GM18511 (cell line): ENCODE measurements at regions not wholly inside any gene's neighbourhood (a gene's known extent, or its start where the extent isn't known, plus 50 kb on each side); places are given as distances from the start of the nearest gene placed in this dataset.

Experiments used
- ATAC-seq: cut with Tn5 transposase; IDR thresholded peaks from one replicate; pipeline ENCODE4 v1.9.1; 2021; ENCODE audit warnings: mild to moderate bottlenecking, moderate library complexity; ENCODE audit not compliant: unreplicated experiment

DNA sequence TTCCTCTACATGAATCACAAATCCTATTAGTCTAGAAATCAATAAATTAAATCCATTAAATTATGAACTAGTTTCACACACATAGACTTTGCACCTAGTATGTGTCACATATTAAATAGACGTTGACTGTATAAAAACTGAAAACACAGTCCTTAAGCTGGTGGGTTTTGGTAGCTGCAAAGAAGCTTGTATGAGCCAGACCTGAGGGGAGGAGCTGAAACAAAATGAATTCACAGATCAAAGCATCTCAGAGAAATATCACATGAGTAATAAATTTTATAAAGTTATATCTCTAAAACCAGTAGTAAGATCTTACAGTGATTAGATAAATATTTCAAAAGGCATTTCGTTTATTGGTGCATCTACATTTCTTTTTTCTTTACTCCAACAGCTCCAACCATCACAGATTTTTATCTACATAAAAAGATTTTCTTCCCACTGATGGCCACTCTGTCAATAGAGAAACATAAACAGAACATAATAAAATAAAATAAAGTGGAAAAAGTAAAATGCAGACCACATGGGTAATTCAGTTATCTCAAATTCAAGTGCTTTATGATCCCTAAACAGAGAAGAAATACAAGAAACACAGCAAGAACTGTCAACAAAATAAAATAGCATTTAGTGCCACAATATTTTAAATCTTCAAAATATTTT, 420.0 kb upstream of the CYRIA start:
- no peak for ATAC-seq

DNA sequence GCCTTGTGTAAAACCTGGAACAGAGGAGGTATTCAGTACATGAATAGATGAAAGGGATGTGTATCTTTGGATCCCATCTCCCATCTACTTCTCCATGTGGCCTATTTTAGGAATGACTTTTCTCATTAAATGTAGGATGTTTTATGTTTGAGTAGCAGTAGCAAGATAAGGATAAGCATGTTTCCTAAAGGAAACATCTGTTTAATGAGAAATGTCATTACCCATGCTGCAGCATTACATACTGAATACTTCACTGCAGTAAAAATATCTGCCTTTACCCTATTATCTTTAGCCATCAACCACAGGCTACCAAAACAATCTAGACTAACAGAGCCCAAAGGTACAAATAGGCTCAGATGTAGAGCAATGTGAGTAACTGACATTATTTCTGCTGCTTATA, 419.2 kb upstream of the CYRIA start:
- no peak for ATAC-seq

GRCh38 chr2:17083902-17084301, 418.3 kb upstream of the CYRIA start:
- ATAC-seq: no peak

DNA sequence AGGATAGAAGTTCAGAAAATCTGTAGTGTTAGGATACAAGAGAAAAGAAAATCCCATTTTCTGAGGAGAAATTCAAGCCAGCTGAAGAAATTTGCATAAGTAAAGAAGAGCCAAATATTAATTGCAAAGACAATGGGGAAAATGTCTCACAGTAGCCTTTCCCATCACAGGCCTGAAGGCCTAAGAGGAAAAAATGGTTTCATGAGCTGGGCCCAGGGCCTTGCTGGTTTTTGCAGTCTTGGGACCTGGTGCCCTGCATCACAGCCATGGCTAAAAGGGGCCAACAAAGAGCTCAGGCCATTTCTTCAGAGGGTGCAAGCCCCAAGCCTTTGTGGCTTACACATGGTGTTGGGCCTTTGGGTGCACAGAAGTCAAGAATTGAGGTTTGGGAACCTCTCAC, 413.6 kb upstream of the CYRIA start:
- no peak for ATAC-seq

GRCh38 chr2:17076533-17076932, 410.9 kb upstream of the CYRIA start:
- ATAC-seq: no peak

DNA sequence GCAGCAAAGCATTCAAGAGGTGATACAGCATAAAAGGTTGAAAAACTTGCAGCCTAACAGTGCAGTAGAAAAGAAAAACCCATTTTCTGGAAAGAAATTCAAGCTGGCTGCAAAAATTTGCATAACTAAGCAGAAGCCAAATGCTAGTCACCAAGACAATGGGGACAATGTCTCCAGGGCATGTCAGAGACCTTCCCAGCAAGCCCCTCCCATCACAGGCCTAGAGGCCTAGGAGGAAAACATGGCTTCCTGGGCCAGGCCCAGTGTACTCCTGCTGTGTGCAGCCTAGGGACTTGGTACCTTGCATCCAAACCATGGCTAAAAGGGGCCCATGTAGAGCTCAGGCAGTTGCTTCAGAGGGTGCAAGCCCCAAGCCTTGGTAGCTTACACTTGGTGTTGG, 405.1 kb upstream of the CYRIA start:
- no peak for ATAC-seq

DNA sequence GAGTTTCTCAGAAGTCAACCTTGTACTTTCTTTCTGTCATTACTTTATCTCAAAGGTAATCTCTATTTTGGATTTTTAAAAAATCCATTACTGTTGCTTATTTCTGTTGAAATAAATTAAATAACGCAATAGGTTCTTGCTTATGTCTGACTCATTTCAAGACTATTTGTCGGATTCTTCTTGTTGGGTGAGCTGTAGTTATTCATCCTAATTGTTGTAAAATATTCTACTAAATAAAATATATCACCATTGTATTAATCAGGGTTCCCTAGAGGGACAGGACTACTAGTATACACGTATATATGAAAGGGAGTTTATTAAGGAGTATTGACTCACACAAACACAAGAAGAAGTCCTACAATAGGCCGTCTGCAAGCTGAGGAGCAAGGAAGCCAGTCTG, 403.9 kb upstream of the CYRIA start:
- ATAC-seq: no peak

- no peak for ATAC-seq
Measured at GRCh38 chr2:17068021-17068420, 402.4 kb upstream of the CYRIA start.

DNA sequence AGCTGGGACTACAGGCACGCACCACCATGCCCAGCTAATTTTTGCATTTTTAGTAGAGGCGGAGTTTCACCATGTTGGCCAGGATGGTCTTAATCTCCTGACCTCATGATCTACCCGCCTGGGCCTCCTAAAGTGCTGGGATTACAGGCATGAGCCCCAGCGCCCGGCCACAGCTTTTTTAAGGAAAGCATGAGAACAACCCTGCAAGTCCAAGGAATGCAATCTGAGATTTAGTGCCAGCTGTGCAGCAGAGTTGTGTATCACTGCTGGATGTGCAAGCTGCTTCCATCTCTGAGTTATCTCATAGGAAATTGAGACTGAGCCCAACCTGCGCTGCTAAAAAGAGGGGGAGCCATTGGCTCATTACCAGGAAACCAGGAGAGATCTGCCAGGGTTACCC, 399.9 kb upstream of the CYRIA start:
- ATAC-seq: no peak

DNA sequence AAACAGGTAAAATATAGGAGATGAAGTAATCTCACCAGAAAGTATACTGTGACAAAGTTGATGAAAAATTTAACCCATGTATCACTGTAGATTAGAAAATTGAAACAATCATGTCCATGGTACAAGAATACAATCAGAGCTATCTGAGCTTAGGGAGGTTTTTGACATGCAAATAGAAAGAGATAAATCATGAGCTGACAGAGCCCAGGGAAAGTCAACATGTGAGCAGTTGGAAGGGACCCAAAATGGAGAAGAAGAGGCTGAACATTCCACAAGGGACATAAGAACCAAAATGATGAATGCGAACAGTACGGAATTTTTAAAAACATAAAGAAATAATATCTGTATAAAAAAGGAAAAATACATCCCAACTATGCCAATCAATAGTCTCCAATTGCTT, 395.4 kb upstream of the CYRIA start:
- ATAC-seq: no peak

- ATAC-seq: no peak
Measured at GRCh38 chr2:17059458-17059857, 393.8 kb upstream of the CYRIA start.

- ATAC-seq: no peak
Measured at GRCh38 chr2:17058772-17059402, 393.3 kb upstream of the CYRIA start.

- peak; percentile 65 for ATAC-seq
Measured at GRCh38 chr2:17057109-17058017, 391.7 kb upstream of the CYRIA start.

DNA sequence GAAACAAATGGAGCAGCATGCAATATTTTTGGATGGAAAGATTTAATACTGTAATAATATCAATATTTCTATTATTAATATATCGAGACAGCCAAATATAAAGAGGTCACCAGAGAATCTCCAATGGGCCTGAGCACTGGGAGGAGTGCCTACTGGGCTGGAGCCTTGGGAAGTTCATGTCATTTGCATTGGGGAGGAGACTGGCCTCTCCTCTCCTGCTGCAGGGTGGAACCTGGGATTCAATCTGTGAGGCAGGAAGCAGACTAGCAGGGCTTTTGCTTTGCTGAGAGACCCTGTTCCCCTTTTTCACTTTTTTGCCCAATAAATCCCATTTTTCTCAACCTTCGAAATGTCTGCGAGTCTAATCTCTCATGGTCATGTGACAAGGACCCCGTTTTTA, 390.6 kb upstream of the CYRIA start:
- no peak for ATAC-seq

DNA sequence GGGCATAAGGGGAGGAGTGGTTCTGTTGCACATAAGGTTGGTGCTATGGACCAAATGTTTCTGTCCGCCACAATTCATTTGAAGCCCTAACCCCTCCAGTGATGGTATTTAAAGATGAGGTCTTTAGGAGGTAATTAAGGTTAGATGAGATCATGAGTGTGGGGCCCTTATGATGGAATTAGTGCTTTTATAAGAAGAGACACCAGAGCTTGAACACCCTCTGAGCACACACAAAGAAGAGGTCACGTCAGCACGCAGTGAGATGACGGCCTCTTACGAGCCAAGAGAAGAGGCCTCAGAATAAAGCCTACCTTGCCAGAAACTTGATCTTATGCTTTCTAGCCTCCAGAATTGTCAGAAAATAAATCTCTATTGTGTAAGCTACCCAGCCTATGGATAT, 386.4 kb upstream of the CYRIA start:
- no peak for ATAC-seq

GRCh38 chr2:17051538-17051937, 385.9 kb upstream of the CYRIA start:
- no peak for ATAC-seq

DNA sequence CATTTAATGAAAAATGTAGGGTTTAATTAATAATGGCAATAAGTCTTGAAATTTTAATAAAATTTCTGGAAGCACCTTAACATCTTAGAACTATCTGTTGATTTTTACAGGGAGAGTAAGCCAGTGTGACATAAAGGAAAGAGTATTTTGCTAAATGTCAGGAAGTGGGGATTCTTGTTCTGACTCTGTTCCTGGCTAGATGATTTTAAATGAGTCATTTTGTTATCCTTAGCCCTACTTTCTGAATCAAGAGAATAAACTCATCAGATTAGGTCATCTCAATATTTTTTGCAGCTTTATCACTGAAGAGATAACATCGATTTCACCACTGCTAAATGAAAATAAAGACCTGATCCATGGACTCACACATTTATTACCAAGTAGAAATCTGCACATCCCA, 377.5 kb upstream of the CYRIA start:
- no peak for ATAC-seq

DNA sequence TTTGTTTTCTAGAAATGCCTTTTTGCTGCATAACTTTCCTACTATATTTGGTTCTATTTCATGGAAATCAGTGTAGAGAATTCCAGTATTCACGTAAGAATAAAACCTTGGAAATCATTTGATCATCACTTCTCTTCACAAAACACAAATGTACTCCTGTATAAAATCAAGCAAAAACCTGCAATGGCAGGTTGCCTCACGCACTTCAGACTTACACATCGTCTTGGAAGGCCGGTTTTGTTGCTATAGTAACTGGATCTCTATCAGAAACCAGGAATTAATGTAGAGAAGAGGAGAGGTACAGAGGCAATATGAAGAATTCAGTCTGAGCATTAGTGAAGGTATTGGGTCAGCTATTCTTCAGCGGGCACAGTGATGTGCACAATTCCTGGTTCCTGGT, 370.7 kb upstream of the CYRIA start:
- ATAC-seq: no peak

GRCh38 chr2:17035010-17035409, 369.4 kb upstream of the CYRIA start:
- no peak for ATAC-seq

GRCh38 chr2:17030047-17030446, 364.4 kb upstream of the CYRIA start:
- no peak for ATAC-seq

- ATAC-seq: no peak
Measured at GRCh38 chr2:17012297-17012696, 346.7 kb upstream of the CYRIA start.

GRCh38 chr2:17010104-17010503, 344.5 kb upstream of the CYRIA start:
- ATAC-seq: no peak
